ENCODE measurements at regions not wholly inside any gene's neighbourhood (a gene's known extent, or its start where the extent isn't known, plus 50 kb on each side); places are given as distances from the start of the nearest gene placed in this dataset.
"Not testable (repeated sequence)": the region's sequence is repeated elsewhere in the genome, so short reads cannot be mapped to it uniquely, and the experiment has no call there.

- not testable (repeated sequence) for DNase-seq (ENCODE audit: low read depth in 1 of 2, low spot score in 1 of 2)
Measured at GRCh38 chr21:5103880-5104561, 5417.4 kb upstream of the TPTE start.

GRCh38 chr21:5104562-5104928 is 5416.8 kb upstream of the TPTE start:
- not testable (repeated sequence) for DNase-seq (ENCODE audit: low read depth in 1 of 2, low spot score in 1 of 2)

- not testable (repeated sequence) for DNase-seq (ENCODE audit: low read depth in 1 of 2, low spot score in 1 of 2)
Measured at GRCh38 chr21:5105939-5106708, 5415.3 kb upstream of the TPTE start.

GRCh38 chr21:5106767-5107464 is 5414.5 kb upstream of the TPTE start:
- DNase-seq (ENCODE audit: low read depth in 1 of 2, low spot score in 1 of 2) = not testable (repeated sequence)

DNA sequence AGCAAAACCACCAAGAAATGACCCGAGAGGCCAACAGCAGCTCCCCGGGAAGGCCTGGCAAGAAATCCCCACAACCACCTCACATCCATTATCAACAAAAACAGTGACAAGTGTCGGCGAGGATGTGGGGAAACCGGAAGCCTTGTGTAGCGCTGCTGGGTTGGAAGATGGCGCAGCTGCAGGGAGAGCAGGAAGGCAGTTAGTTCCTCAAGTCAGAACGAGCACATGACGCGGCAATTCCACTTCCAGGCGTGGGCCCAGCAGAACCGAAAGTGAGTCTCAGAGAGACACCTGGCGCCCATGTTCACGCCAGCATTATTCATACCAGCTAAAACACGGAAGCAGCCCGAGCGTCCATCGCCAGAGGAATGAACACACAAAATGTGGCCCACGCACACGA is 5413.7 kb upstream of the TPTE start:
- DNase-seq (ENCODE audit: low read depth in 1 of 2, low spot score in 1 of 2) = not testable (repeated sequence)

GRCh38 chr21:5108048-5108775 is 5413.2 kb upstream of the TPTE start:
- not testable (repeated sequence) for DNase-seq (ENCODE audit: low read depth in 1 of 2, low spot score in 1 of 2)

DNA sequence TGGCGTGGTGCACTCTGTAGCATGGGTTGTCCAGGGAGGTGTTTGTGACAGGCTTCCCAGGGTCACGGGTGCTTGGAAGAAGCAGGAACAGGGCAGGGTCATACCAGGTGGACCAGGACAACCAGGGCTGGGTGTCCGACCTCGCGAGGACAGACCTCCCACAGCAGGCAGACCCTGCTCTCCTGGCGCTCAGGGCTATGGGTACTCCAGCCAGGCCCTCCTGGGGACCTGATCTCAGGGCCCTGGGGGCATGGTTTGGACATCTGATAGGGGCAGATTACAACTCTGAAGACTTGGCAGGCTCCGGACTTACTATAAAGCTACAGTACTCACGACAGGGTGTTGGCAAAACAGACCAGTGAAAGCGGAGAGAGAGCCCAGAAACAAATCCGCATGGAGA is 5410.2 kb upstream of the TPTE start:
- DNase-seq (ENCODE audit: low read depth in 1 of 2, low spot score in 1 of 2) = not testable (repeated sequence)

GRCh38 chr21:5113092-5113491 is 5408.3 kb upstream of the TPTE start:
- not testable (repeated sequence) for DNase-seq (ENCODE audit: low read depth in 1 of 2, low spot score in 1 of 2)

GRCh38 chr21:5114468-5114867 is 5406.9 kb upstream of the TPTE start:
- not testable (repeated sequence) for DNase-seq (ENCODE audit: low read depth in 1 of 2, low spot score in 1 of 2)

DNA sequence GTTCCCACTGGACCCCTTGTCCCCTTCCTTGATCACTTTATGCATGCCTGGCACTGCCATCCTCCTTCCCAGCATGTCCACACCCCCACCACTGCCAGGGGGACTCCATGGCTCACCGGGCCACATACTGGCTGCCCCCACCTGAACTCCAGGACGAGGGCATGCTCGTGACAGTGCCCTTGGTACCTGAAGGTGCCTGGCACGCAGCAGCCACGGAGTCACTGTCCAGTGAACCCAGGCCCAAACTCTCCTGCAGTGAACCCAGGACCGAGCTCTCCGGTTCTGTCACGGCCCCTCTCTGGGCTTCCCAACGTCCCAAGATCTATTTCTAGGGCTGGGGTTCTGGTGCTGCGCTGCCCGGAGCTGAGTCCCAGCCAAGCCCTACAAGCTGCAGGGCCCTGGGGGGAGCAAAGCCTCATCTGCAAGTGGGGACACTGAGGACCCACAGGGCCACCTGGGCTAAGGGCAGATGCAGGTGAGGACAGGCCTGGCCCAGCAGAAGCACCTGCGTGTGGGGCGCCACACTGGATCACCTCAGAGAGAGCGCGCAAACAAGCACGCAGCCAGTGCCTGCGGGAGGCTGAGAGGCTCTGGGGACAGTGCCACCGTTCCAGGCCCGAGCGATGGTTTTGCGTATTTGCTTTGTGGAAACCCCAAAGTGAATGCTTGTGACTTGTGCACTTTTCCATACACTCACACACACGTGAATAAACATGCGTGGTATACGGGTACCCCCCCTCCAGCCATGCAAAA is 5406.3 kb upstream of the TPTE start:
- DNase-seq (ENCODE audit: low read depth in 1 of 2, low spot score in 1 of 2) = not testable (repeated sequence)

GRCh38 chr21:5115646-5116343 is 5405.6 kb upstream of the TPTE start:
- not testable (repeated sequence) for DNase-seq (ENCODE audit: low read depth in 1 of 2, low spot score in 1 of 2)

- not testable (repeated sequence) for DNase-seq (ENCODE audit: low read depth in 1 of 2, low spot score in 1 of 2)
Measured at GRCh38 chr21:5116344-5117123, 5404.8 kb upstream of the TPTE start.

DNA sequence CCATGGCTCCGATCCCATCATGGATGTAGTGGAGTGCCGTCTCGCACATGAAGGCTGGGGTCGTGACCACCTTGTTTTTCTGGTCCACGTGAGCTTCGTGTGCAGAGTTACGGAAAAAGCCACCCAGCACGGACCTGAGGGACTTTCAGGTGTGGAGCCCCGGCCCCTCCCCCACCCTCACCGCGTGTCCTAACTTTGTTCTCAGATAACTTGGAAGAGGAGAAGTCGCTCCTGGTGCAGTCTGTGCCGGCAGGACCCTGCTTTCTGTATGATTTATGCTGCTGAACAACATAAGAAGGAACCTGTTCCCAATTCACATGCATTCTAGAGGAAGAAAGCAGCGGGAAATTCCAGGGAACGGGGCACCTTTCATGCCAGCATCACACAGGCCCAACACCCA is 5404.2 kb upstream of the TPTE start:
- DNase-seq (ENCODE audit: low read depth in 1 of 2, low spot score in 1 of 2) = not testable (repeated sequence)

- not testable (repeated sequence) for DNase-seq (ENCODE audit: low read depth in 1 of 2, low spot score in 1 of 2)
Measured at GRCh38 chr21:5117666-5118295, 5403.6 kb upstream of the TPTE start.

GRCh38 chr21:5118296-5118679 is 5403.1 kb upstream of the TPTE start:
- DNase-seq (ENCODE audit: low read depth in 1 of 2, low spot score in 1 of 2) = peak in 1 of 2 donors; percentile 14

GRCh38 chr21:5119179-5119578 is 5402.2 kb upstream of the TPTE start:
- DNase-seq (ENCODE audit: low read depth in 1 of 2, low spot score in 1 of 2) = not testable (repeated sequence)

DNA sequence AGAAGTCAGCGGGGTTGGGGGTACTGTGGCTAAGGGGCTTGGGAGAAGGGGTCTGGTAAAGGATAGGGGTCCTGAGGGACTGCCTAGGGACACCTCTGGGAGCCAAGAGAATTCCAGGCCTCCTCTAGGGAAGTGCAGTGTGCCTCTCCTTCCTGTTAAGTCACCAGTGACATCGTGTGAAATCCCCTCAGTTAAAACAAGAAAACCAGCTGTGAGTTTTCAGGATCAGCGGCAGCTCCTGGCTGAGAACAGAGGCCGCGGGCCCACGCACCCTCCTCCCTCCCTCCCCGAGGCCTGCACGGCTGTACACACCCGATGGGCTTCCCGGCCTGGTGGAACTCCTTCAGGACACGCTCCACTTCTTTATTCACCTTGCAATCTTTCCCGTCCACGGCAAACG is 5400.0 kb upstream of the TPTE start:
- DNase-seq (ENCODE audit: low read depth in 1 of 2, low spot score in 1 of 2) = not testable (repeated sequence)

- not testable (repeated sequence) for DNase-seq (ENCODE audit: low read depth in 1 of 2, low spot score in 1 of 2)
Measured at GRCh38 chr21:5121849-5122248, 5399.5 kb upstream of the TPTE start.

- peak; percentile 46 to 59 for DNase-seq (ENCODE audit: low read depth in 1 of 2, low spot score in 1 of 2)
Measured at GRCh38 chr21:5123655-5124054, 5397.7 kb upstream of the TPTE start.
